HG03442 (cell line): ENCODE measurements at regions not wholly inside any gene's neighbourhood (a gene's known extent, or its start where the extent isn't known, plus 50 kb on each side); places are given as distances from the start of the nearest gene placed in this dataset.
A peak's percentile ranks its signal among the peaks of the same experiment; 100 is the strongest.
"Not testable (repeated sequence)": the region's sequence is repeated elsewhere in the genome, so short reads cannot be mapped to it uniquely, and the experiment has no call there.

Experiments
- ATAC-seq: cut with Tn5 transposase; IDR thresholded peaks from one replicate; pipeline ENCODE4 v1.9.1; 2021; ENCODE audit warnings: mild to moderate bottlenecking, moderate library complexity; ENCODE audit not compliant: unreplicated experiment

DNA sequence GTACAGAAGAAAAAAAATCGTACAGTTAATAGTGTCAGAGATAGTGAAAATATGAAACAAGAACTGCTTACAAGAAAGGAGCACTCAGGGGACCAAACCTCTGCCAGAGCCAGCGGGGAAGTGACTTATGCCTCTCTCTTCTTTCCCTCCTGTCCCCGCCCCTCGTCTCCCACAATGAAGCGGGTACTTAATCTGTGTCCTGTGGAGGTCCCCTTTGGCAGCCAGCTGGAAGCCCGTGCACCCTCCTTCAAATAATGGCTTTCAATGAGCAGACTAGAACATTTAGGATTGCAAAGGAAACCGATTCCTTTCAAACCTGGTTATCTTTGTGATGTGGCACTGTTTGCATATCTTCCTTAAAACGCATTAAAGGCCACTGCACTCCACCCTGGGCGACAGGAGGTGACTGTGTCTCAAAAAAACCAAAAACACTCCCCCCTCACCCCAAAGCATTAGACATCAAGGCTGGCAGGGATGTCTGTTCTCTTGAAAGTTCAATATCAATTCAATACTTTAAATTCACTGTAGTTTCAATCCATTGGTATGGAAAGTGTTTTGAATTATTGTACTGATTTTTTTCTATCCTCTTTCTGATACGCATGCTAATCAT, 51.7 kb downstream of the PPIAL4C start:
- ATAC-seq: not testable (repeated sequence)

DNA sequence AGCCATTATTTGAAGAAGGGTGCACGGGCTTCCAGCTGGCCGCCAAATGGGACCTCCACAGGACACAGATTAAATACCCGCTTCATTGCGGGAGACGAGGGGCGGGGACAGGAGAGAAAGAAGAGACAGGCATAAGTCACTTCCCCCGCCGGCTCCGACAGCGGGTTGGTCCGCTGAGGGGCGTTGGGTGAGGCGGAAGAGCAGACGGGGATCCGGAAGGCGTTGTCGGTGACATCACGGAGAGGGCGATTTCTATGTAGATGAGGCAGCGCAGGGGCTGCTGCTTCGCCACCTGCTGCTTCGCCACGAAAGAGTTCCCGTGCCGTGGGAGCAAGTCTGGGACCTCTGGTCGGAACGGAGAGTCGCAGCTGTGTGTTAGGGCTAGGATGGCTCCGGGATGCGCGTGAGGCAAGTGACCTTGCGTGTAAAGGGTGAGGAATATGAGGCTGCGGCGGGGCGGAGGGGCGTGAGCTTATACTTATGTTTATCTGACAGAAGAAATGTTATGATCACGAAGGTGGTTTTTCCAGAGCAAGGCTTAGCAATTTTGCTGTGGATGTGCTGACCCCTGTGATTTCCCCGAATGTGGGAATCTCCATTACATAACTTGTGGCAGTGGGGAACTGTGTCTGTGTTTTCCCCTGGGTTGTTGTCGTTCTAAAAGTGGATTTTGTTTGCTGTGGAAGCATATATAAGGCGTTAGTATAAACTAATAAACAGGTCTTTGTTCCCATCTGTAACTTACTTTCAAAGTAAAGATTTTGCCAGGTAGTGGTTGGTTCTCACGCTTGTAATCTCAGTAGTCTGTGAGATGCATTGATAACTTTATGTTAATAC, 52.9 kb downstream of the PPIAL4C start:
- peak; percentile 93 for ATAC-seq

DNA sequence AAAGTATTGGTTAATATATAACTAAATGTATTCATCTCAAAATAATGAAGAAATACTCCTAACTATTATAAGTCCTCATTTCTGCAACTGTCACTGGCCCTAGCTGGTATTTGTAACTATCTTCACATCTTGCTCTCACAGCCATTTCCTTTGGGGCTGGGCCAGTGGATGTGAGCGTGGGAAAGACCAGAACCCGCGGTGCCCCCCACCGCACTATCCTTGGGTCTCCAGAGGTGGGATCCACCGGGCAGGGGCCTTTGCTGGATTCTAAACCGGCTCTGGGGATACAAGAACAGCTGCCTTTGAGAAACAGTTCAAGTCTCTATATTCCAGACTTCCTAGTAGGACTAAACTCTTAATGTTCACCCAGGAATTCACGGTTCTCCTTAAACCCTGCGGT, 54.8 kb downstream of the PPIAL4C start:
- not testable (repeated sequence) for ATAC-seq

- not testable (repeated sequence) for ATAC-seq
Observed at GRCh38 chr1:149638901-149639658, 55.4 kb downstream of the PPIAL4C start.

- ATAC-seq: not testable (repeated sequence)
Observed at GRCh38 chr1:149641179-149641578, 57.5 kb downstream of the PPIAL4C start.

DNA sequence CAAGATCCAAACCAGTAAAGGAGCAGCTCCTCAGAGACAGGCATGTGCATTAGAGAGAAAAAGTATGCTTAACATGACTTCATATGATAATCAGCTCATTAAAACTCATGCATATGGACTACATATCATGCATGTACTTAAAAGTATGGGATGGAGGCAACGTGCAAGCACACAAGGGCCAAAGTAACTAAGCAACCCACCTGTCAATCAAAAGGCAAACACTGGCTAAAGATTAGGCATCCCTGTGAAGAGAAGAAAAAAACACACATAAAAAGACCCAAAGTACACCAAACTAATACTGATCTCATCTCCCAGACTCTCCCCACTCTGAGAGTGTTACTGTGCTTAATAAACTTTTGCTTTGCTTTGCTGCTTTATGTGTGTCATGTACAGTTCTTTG, 61.2 kb downstream of the PPIAL4C start:
- not testable (repeated sequence) for ATAC-seq

DNA sequence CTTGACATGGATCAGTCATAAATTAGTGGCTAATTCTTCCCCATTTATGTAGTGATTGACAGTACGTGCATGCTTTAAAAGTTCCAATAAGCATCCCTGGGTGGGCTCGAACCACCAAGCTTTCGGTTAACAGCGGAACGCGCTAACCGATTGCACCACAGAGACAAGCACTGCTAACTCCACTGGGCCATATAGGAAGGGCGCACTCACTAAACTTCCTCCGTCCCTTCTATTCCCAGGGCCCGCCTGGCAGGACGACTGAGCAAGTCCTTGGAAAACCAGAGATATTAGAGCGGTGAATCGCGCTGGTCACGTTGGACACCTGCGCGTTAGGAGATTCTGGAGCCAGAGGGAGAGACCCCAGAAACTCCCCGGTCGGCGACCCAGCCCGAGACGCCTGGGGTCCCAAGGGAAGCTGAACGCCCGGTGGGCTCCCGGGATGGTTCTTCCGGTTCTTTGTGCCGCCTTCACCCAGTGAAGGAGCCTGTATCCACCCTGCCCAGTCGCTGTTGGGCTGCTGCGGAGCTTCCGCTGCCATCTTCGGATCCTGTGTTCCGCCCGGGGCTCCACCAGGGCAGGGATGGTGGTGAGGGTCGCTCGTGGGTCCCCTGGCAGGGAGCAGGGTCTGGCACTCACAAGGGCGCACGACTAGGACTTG, 62.8 kb downstream of the PPIAL4C start:
- not testable (repeated sequence) for ATAC-seq

DNA sequence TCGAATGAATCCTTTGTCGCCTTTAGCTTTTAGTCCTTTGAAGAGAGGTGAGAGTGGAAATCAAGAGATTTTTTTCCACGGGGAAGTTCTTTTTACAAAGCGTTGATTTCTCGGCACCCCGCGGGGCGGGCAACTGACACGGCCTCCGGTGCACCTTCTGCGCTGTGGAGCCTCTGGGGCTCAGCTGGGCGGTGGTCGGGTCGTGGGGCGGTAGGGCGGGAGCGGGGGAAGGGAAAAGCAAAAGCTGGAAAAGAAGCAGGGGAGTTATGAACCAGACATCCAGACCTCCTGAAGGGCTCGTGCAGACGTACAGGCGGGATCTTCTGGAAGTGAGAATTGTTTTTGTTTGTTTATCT, 63.3 kb downstream of the PPIAL4C start:
- not testable (repeated sequence) for ATAC-seq

- ATAC-seq: not testable (repeated sequence)
Observed at GRCh38 chr1:149657750-149658149, 74.1 kb downstream of the PPIAL4C start.

- ATAC-seq: not testable (repeated sequence)
Observed at GRCh38 chr1:149658175-149658574, 74.5 kb downstream of the PPIAL4C start.

DNA sequence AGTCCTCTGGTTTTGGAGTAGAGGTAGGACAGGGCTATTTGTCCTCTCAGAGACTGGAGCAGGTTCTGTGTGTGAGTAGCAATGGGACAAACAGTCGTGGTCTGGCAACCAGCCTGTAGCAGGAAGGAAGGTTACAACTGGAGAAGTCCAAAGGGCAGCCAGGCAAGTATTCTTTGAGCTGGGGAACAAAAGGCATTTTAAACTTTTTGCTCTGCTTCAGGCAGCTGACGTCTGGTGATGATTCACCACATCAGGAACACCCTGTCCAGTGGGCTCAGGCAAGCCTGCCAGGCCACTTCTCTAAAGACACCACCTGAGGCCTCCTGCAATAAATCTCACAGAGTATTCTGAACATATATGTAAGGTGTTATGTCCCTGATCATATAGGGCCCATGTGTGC, 81.0 kb downstream of the PPIAL4C start:
- ATAC-seq: not testable (repeated sequence)

DNA sequence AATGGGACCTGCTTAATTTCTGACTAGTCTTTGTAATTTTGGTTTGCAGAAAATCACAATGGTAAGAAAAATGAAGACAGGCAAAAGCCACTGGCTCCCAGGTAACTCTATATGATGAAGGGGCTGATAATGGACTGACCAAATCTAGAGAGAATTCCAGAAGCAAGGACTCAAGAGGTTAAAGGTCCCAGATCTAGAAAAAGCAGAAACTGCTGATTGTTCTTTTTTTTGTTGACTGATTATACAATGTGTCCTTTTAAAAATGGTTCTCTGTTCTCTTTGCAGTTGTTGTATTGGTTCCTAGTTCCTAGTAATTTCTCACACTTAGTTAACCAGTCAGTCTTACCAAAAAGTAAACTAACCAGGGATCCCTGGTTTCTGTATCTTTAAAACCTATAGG, 81.4 kb downstream of the PPIAL4C start:
- ATAC-seq: not testable (repeated sequence)

DNA sequence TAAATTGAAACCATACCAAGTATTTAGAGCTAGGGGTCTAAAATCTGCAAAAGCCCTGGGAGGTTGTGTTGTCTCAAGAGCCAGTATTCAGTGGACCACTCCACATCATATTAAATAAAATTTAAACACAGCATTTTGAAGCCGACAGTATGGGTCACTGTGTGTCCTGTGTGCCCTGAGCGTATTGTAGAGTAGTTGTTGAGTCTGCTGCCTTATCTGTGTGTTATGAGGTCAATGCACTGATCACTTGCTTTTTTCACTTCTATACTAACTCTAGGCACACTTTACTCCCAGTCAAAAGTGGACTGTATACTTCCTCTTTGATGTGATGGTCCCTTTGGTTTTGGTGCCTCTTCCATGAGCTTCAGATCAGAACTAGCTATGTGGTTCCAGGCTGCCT, 81.9 kb downstream of the PPIAL4C start:
- not testable (repeated sequence) for ATAC-seq

- not testable (repeated sequence) for ATAC-seq
Observed at GRCh38 chr1:149673231-149673909, 89.7 kb downstream of the PPIAL4C start.

DNA sequence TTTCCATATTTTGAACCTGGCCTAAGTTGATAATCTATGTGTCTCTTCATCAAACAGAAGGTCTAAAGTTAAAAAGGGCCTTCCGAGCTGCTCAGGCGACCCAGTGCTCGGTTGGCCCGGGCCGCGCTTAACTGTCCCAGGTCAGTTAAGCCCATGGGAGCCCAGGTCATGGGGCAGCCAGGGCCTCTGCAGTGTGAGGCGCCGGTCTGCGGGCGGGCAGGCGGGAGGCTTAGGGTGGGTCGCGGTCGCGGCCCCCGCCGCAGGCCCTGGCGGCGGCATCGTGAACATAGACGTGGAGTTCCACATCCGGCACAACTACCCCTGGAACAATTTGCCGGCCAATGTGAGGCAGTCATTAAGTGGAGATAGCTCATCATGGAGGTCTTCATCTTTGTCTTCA, 91.3 kb downstream of the PPIAL4C start:
- not testable (repeated sequence) for ATAC-seq

DNA sequence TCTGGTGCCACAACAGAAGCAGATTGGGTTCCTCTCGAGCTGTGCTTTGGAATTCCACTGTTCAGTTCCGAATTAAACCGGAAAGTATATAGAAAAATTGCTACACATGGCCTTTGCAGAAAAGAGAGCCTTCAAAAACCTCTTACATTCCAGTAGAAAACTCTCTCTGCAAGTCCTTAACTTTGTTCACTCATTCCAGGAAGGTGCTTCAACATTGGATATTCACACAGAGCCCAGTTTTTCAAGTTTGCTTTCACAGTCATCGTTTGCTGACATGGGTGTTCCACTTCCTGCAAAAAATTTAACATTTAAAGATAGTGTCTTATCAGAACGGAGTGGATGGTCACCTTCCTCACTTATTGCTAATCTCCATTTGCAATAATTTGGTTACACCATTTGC, 93.7 kb downstream of the PPIAL4C start:
- not testable (repeated sequence) for ATAC-seq

DNA sequence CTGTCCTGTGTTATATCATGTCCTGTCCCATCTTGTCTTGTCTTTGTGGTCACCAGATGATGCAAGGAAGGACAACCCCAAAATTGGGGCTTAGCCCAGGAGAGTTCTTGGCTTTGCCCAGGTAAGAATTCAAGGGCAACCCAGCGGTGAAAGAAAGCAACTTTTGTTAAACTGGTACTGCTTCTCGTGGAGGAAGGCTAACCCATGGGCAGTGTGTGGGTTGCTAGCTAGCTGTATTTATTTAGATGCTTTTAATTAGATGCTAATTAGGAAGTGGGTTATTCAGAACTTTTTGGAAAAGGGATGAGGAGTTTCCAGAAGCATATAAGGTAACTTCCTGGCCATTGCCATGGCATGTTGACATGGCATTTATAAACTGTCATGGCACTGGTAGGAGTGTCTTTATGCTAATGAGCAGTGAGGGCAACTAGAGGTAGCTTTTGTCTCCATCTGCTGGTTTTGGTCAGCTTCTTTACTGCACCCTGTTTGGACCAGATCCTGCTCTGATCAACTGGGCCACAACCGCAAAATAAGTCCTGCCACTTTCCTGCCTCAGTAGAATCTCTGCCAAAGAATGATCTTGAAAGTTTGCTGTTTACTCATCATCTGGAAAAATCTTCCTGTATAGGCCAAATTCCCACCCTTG, 95.8 kb upstream of the FCGR1A start:
- ATAC-seq: not testable (repeated sequence)

GRCh38 chr1:149691399-149691798, 91.1 kb upstream of the FCGR1A start:
- ATAC-seq: not testable (repeated sequence)

- not testable (repeated sequence) for ATAC-seq
Observed at GRCh38 chr1:149692804-149693539, 89.5 kb upstream of the FCGR1A start.
